Panc1 (cell line): ENCODE measurements at regions not wholly inside any gene's neighbourhood (a gene's known extent, or its start where the extent isn't known, plus 50 kb on each side); places are given as distances from the start of the nearest gene placed in this dataset.

Experiments
- ATAC-seq: fragments of 200-7000 bp; cut with Tn5 transposase; 2 replicates; pipeline ENCODE4 v1.9.1; 2020; ENCODE audit warnings: mild to moderate bottlenecking, moderate library complexity
- BruUV-seq: library from RNA; stranded (reverse); fragments of 400-500 nt; replicated peaks from 2 replicates; lab custom pipeline; 2021; lab: Mats Ljungman, UMichigan
- CTCF ChIA-PET: fragments of 300-600 bp; sonication (Branson Sonifier 250); formaldehyde crosslinking; loops from one replicate; lab custom pipeline; 2022; ENCODE audit warnings: antibody characterized with exemption; lab: Charles Lee
- POLR2A ChIA-PET: fragments of 300-600 bp; sonication (Branson Sonifier 250); formaldehyde crosslinking; loops from one replicate; lab custom pipeline; 2022; ENCODE audit warnings: antibody characterized with exemption; lab: Charles Lee
- DNase-seq: peaks from one replicate; pipeline ENCODE4 v3.0.0-alpha.2; 2010; ENCODE audit warnings: low read depth, low spot score
- H3K27ac ChIP-seq: 2 replicates; pipeline ENCODE4 v1.5.1; 2011; ENCODE audit warnings: mild to moderate bottlenecking, low read length, inconsistent platforms
- H3K27me3 ChIP-seq: fragments of 200-500 bp; sonication (Bioruptor generic); 2 replicates; pipeline ENCODE4 v1.6.0; 2014; ENCODE audit warnings: low read length, inconsistent platforms; ENCODE audit not compliant: control insufficient read depth, insufficient read depth
- H3K36me3 ChIP-seq: fragments of 200-500 bp; sonication (Bioruptor generic); 2 replicates; pipeline ENCODE4 v1.5.1; 2014; ENCODE audit warnings: inconsistent platforms, mild to moderate bottlenecking, low read length, moderate library complexity; ENCODE audit not compliant: control insufficient read depth, insufficient read depth
- H3K4me1 ChIP-seq: 2 replicates; pipeline ENCODE4 v1.5.1; 2011; ENCODE audit warnings: inconsistent platforms, mild to moderate bottlenecking, low read length, moderate library complexity; ENCODE audit not compliant: control insufficient read depth, insufficient read depth
- H3K4me3 ChIP-seq, 2 experiments: 2 replicates each; pipeline ENCODE4 v1.5.1; 2011 to 2012; ENCODE audit warnings: low read depth in 2 of 2, low read length in 2 of 2, mild to moderate bottlenecking in 2 of 2, inconsistent platforms in 1 of 2, moderate library complexity in 1 of 2
- H3K9me3 ChIP-seq: fragments of 200-500 bp; sonication (Bioruptor generic); 2 replicates; pipeline ENCODE4 v1.5.1; 2014; ENCODE audit warnings: low read depth, mild to moderate bottlenecking, inconsistent platforms, low read length, moderate library complexity; ENCODE audit not compliant: control insufficient read depth, insufficient read depth
- POLR2AphosphoS5 ChIP-seq: IDR thresholded peaks from 2 replicates; pipeline ENCODE4 v1.6.1; 2012; ENCODE audit warnings: mild to moderate bottlenecking, low read depth, low read length, moderate library complexity
- SIN3A ChIP-seq: IDR thresholded peaks from 2 replicates; pipeline ENCODE4 v1.6.1; 2012; ENCODE audit warnings: low read depth, mild to moderate bottlenecking, low read length, moderate library complexity, borderline replicate concordance; ENCODE audit not compliant: insufficient read depth
- TCF7L2 ChIP-seq: IDR thresholded peaks from 2 replicates; pipeline ENCODE4 v1.6.1; 2011; ENCODE audit warnings: mild to moderate bottlenecking, low read depth, low read length, inconsistent platforms
- in situ Hi-C: cut with HindIII; loops from 2 replicates; pipeline ENCODE4 v1.10.0; 2016; ENCODE audit warnings: low sequenced_read_pairs, low pct_unique_long_range_greater_than_20kb
- intact Hi-C: fragments of 100-400 bp; cut with micrococcal nuclease; formaldehyde crosslinking; loops from one replicate; pipeline ENCODE4 v1.10.0; 2022; ENCODE audit not compliant: unreplicated experiment
- TF ChIP-seq, protein P1 (sequence below): fragments of 450-650 bp; IDR thresholded peaks from 2 replicates; pipeline ENCODE4 v1.5.1; 2017; ENCODE audit warnings: mild to moderate bottlenecking
- TF ChIP-seq, protein P2 (sequence below), 2 experiments: IDR thresholded peaks; 2 replicates each; pipeline ENCODE4 v1.6.1; 2011 to 2012; ENCODE audit warnings: low read depth in 2 of 2, control low read depth in 1 of 2, low read length in 1 of 2, mild to moderate bottlenecking in 1 of 2, moderate library complexity in 1 of 2; ENCODE audit not compliant: insufficient read depth in 1 of 2

DNA sequence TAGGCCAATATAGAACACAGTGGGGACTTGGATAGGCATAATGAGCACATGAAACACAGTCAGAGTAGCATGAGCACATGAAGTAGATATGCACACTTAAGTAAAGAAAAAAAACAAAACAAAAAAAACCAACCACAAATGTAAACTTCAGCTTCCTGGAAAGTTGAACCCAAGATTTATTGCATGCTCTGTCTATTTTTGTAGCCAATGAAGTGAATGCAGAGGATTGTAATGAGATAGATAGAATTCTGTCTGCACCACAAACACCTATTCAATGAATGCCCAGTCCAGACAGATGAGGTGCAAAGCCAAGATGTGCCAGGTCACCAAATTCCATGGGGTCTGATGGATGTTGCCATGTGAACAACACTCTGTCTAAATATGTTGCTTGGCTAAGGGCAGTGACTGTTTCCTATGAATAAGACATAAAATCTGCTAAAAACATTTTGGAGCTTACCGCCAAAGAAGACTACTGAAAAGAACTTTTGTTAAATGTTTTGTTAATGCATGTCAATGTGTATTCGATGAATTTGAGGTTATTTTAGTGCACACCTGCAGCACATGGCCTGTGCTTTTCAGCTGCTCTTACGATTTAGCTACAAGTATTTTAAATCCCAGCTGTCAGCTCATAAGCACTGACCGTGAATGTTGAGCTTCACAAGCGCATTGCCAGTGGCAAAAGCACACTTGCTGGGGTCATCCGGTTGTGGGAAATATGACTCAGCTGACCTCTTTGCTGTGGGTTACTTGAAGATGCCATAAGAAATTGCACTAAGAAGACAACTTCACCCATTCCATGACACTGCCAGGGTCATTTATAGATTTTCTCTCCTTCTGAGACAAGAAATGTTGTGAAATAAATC is 374.8 kb upstream of the GNPDA2 start:
- in situ Hi-C loops (no loop called here), intact Hi-C loops (no loop called here)
- DNase-seq (no peak), ATAC-seq (no peak)
- ChIA-PET POLR2A (no interaction called here), CTCF (no interaction called here)
- TF ChIP-seq, protein P1, sequence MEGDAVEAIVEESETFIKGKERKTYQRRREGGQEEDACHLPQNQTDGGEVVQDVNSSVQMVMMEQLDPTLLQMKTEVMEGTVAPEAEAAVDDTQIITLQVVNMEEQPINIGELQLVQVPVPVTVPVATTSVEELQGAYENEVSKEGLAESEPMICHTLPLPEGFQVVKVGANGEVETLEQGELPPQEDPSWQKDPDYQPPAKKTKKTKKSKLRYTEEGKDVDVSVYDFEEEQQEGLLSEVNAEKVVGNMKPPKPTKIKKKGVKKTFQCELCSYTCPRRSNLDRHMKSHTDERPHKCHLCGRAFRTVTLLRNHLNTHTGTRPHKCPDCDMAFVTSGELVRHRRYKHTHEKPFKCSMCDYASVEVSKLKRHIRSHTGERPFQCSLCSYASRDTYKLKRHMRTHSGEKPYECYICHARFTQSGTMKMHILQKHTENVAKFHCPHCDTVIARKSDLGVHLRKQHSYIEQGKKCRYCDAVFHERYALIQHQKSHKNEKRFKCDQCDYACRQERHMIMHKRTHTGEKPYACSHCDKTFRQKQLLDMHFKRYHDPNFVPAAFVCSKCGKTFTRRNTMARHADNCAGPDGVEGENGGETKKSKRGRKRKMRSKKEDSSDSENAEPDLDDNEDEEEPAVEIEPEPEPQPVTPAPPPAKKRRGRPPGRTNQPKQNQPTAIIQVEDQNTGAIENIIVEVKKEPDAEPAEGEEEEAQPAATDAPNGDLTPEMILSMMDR, result no peak
- TF ChIP-seq POLR2AphosphoS5, result no peak
- TF ChIP-seq TCF7L2, result no peak
- TF ChIP-seq, protein P2, sequence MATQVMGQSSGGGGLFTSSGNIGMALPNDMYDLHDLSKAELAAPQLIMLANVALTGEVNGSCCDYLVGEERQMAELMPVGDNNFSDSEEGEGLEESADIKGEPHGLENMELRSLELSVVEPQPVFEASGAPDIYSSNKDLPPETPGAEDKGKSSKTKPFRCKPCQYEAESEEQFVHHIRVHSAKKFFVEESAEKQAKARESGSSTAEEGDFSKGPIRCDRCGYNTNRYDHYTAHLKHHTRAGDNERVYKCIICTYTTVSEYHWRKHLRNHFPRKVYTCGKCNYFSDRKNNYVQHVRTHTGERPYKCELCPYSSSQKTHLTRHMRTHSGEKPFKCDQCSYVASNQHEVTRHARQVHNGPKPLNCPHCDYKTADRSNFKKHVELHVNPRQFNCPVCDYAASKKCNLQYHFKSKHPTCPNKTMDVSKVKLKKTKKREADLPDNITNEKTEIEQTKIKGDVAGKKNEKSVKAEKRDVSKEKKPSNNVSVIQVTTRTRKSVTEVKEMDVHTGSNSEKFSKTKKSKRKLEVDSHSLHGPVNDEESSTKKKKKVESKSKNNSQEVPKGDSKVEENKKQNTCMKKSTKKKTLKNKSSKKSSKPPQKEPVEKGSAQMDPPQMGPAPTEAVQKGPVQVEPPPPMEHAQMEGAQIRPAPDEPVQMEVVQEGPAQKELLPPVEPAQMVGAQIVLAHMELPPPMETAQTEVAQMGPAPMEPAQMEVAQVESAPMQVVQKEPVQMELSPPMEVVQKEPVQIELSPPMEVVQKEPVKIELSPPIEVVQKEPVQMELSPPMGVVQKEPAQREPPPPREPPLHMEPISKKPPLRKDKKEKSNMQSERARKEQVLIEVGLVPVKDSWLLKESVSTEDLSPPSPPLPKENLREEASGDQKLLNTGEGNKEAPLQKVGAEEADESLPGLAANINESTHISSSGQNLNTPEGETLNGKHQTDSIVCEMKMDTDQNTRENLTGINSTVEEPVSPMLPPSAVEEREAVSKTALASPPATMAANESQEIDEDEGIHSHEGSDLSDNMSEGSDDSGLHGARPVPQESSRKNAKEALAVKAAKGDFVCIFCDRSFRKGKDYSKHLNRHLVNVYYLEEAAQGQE (IDR thresholded peaks at IDR 0.05; ENCODE audit: insufficient read depth in 1 of 2, low read depth in 2 of 2, low read length in 1 of 2), result no peak
- TF ChIP-seq SIN3A, result no peak
- no peaks in the 10 kb centered on the region for H3K4me1 ChIP-seq
- no peaks in the 10 kb centered on the region for H3K9me3 ChIP-seq
- H3K27ac ChIP-seq, result no peak overlapping the region
- no peaks in the 10 kb centered on the region for H3K27me3 ChIP-seq
- H3K36me3 ChIP-seq, result no peaks in the 10 kb centered on the region
- H3K4me3 ChIP-seq, result no peak overlapping the region
- no TSS peak for BruUV-seq

DNA sequence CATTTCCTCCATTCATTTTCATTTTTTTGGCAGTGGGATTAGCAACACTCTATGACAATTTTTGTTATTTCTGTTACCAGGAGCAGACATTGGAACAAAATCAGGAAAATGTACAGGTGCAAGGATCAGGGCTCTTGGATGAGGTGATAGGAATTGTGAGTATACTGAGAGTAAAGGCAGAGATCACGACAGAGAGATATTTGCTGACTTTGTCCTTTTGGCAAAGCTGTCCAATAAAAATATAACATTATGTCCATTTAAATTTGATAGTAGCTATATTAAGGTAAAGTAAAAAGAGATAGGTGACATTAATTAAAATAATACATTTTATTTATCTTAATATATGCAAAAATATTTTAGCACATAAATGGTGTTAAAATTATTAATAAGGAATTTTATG is 373.1 kb upstream of the GNPDA2 start:
- CTCF ChIA-PET, result no interaction called here

More for the DNA sequence above, 373.1 kb upstream of the GNPDA2 start:
- DNase-seq, result no peak
- H3K4me3 ChIP-seq, result no peak overlapping the region
- H3K27ac ChIP-seq, result no peak overlapping the region
- H3K27me3 ChIP-seq, result no peaks in the 10 kb centered on the region
- POLR2A ChIA-PET, result no interaction called here
- BruUV-seq, result no TSS peak
- H3K4me1 ChIP-seq, result no peaks in the 10 kb centered on the region
- no peak for ATAC-seq
- H3K36me3 ChIP-seq, result no peaks in the 10 kb centered on the region
- in situ Hi-C loops, result no loop called here
- TF ChIP-seq, protein P2 (IDR thresholded peaks at IDR 0.05; ENCODE audit: insufficient read depth in 1 of 2, low read depth in 2 of 2, low read length in 1 of 2), result no peak
- TF ChIP-seq, protein P1, result no peak
- intact Hi-C loops, result no loop called here
- H3K9me3 ChIP-seq, result no peaks in the 10 kb centered on the region
